AG04449 (cell line): ENCODE measurements at regions not wholly inside any gene's neighbourhood (a gene's known extent, or its start where the extent isn't known, plus 50 kb on each side); places are given as distances from the start of the nearest gene placed in this dataset.
A peak's percentile ranks its signal among the peaks of the same experiment; 100 is the strongest.
"Not testable (repeated sequence)": the region's sequence is repeated elsewhere in the genome, so short reads cannot be mapped to it uniquely, and the experiment has no call there.

Experiments used
- CTCF ChIA-PET: fragments of 350-600 bp; formaldehyde crosslinking; extraction: SDS; loops from one replicate; lab custom pipeline; 2021; ENCODE audit warnings: antibody characterized with exemption; lab: Yijun Ruan, JAX
- POLR2A ChIA-PET: fragments of 400-600, 350-600 bp; formaldehyde crosslinking; extraction: SDS; loops from one replicate; lab custom pipeline; 2020; ENCODE audit warnings: antibody characterized with exemption, inconsistent platforms; lab: Yijun Ruan, JAX
- DNase-seq: peaks from one replicate; pipeline ENCODE4 v3.0.0-alpha.2; 2010; ENCODE audit warnings: low read depth, low spot score
- H3K4me3 ChIP-seq: 2 replicates; pipeline ENCODE4 v1.5.1; 2011; ENCODE audit warnings: low read depth, mild to moderate bottlenecking, control low read depth, low read length
- TF ChIP-seq, protein P1 (sequence below): IDR thresholded peaks from one replicate; pipeline ENCODE4 v1.5.1; 2011; ENCODE audit warnings: mild to moderate bottlenecking, moderate library complexity, low read length, control low read depth, inconsistent platforms; ENCODE audit not compliant: insufficient read depth; ENCODE audit errors: missing control alignments

GRCh38 chr2:91477291-91477690 lies 2785.8 kb downstream of the RPIA start:
- H3K4me3 ChIP-seq, DNase-seq, CTCF ChIA-PET, POLR2A ChIA-PET: not testable (repeated sequence)

DNA sequence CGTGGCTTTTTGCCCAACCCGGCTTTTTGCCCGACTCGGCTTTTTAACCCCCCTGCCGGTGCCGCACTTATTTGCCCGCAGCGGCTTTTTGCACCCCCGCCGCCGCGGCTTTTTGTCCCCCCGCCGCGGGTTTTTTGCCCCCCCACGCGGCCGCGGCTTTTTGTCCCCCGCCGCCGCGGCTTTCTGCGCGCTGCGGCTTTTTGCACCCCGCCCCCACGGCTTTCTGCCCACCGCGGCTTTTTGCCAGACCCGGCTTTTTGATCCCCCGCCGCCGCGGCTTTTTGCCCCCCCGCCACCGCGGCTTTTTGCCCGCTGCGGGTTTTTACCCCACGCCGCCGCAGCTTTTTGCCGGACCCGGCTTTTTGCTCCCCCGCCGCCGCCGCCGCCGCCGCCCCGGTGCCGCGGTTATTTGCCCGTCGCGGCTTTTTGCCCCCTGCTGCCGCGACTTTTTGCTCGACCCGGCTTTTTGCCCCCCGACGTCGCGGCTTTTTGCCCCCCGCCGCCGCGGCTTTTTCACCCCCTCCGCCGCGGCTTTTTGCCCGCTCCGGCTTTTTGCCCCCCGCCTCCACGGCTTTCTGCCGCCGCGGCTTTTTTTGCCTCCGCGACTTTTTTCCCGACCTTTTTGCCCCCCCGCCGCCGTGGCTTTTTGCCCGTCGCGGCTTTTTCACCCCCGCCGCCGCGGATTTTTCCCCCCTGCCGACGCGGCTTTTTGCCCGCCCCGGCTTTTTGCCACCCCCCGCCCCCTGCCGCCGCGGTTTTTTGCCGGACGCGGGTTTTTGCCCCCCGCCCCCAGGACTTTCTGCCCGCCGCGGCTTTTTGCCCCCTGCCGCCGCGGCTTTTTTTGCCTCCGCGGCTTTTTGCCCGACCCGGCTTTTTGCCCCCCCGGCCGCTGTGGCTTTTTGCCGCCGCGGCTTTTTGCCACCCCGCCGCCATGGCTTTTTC lies 2786.5 kb downstream of the RPIA start:
- TF ChIP-seq, protein P1, sequence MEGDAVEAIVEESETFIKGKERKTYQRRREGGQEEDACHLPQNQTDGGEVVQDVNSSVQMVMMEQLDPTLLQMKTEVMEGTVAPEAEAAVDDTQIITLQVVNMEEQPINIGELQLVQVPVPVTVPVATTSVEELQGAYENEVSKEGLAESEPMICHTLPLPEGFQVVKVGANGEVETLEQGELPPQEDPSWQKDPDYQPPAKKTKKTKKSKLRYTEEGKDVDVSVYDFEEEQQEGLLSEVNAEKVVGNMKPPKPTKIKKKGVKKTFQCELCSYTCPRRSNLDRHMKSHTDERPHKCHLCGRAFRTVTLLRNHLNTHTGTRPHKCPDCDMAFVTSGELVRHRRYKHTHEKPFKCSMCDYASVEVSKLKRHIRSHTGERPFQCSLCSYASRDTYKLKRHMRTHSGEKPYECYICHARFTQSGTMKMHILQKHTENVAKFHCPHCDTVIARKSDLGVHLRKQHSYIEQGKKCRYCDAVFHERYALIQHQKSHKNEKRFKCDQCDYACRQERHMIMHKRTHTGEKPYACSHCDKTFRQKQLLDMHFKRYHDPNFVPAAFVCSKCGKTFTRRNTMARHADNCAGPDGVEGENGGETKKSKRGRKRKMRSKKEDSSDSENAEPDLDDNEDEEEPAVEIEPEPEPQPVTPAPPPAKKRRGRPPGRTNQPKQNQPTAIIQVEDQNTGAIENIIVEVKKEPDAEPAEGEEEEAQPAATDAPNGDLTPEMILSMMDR, result no peak
- no peak for DNase-seq
- CTCF ChIA-PET, result no interaction called here

GRCh38 chr2:91478851-91479718 lies 2787.6 kb downstream of the RPIA start:
- POLR2A ChIA-PET, CTCF ChIA-PET, DNase-seq: not testable (repeated sequence)
- peak overlapping the region; percentile 29 for H3K4me3 ChIP-seq

More for the DNA sequence above, 2786.5 kb downstream of the RPIA start:
- POLR2A ChIA-PET, result no interaction called here
- H3K4me3 ChIP-seq, result peak overlapping the region; percentile 34

DNA sequence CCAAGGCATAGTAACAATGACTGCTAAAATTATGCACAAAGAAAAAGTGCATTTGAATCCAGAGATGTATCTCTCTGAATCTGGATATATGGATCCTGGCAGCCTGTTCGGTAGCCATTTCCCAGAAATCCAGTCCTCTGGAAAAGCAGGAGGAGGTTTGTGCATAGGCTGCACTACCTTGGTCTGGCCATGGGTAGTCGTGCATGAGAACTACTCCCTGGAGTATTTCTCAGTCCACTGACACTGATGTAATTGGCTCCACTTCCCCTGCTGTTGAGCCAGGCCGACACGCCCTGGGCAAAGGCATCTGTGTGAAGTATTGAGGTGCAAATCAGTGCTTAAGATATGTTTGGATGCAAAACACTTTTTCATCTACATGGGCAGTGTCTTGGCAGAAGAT lies 2793.8 kb downstream of the RPIA start:
- H3K4me3 ChIP-seq, CTCF ChIA-PET, POLR2A ChIA-PET, DNase-seq: not testable (repeated sequence)

DNA sequence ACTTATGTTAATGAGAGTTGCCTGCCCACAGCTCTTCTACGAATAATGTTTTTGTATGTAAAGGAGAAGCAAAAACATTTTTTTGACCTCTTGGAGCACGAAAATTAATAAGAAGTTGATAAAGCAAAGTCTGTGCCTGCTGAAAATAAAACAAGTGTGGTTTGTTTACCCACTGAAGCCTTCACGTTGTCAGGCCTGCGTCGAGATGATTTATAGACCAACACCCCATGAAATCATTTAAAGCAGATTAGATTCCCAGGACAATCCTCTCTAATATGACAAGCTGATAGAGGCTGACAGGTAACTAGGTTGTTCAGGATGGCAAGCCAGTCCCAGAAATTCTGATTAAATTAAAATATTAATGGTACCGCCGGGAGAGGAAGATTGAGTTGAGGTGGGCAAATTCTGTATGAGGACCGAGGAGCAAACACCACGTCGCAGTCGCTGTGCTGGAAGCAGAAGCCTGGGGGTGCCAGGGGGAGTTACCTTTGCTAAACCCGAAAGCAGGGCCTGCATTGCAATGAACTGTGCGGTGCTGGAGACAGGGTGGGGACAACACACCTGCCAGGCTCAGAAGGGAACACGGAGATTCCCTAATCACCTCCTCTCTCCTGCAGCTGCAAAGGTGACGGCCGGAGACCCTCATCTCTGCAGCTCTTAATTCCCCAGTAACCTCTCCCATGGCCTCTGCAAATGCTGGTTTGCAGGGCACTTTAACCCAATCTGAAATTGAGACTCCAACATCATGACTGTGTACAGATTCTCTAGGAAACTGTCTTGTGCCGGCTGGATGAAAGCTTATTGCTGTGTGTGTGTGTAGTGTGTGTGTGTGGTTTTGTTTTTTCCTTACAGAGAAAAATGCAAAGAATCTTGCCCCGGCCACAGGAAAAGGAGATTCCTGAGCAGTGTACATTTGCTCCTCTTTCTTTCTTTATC lies 2805.9 kb downstream of the RPIA start:
- H3K4me3 ChIP-seq, CTCF ChIA-PET, DNase-seq, POLR2A ChIA-PET: not testable (repeated sequence)

DNA sequence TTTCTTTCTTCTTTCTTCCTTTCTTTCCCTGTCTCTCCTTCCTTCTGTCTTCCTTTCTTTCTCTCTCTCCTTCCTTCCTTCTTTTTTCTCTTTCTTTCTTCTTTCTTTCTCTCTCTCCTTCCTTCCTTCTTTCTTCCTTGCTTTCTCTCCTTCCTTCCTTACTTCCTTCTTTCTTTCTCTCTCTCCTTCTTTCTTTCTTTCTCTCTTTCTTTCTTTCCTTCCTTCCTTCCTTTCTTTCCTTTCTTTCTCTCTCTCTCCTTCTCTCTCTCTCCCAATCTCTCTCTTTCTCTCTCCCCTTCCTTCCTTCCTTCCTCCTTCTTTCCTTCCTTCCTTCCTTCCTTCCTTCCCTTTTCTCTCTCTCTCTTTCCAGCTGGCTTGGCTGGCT lies 2806.6 kb downstream of the RPIA start:
- H3K4me3 ChIP-seq, CTCF ChIA-PET, DNase-seq, POLR2A ChIA-PET: not testable (repeated sequence)

GRCh38 chr2:91498513-91499250 lies 2807.2 kb downstream of the RPIA start:
- H3K4me3 ChIP-seq, DNase-seq, CTCF ChIA-PET, POLR2A ChIA-PET: not testable (repeated sequence)

GRCh38 chr2:91499431-91500050 lies 2808.1 kb downstream of the RPIA start:
- POLR2A ChIA-PET, DNase-seq, H3K4me3 ChIP-seq, CTCF ChIA-PET: not testable (repeated sequence)

DNA sequence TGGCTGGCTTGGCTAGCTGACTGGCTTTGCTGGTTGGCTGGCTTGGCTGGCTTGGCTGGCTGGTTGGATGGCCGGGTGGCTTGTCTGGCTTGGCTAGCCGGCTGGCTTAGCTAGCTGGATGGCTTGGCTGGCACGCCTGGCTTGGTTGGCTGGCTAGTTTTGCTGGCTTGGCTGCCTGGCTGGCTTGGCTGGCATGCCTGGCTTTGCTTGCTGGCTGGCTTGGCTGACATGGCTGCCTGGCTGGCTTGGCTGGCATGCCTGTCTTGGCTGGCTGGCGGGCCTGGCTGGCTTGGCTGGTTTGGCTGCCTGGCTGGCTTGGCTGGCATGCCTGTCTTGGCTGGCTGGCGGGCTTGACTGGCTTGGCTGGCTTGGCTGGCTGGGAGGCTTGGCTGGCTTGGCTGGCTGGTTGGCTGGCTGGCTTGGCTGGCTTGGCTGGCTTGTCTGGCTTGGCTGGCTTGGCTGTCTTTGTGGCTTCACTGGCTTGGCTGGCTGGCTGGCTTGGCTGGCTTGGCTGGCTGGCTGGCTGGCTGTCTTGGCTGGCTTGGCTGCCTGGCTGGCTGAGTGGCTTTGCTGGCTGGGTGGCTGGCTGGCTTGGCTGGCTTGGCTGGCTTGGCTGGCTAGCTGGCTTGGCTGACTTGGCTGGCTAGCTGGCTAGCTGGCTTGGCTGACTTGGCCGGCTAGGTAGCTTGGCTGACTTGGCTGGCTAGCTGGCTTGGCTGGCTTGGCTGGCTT lies 2808.9 kb downstream of the RPIA start:
- DNase-seq, CTCF ChIA-PET: not testable (repeated sequence)

DNA sequence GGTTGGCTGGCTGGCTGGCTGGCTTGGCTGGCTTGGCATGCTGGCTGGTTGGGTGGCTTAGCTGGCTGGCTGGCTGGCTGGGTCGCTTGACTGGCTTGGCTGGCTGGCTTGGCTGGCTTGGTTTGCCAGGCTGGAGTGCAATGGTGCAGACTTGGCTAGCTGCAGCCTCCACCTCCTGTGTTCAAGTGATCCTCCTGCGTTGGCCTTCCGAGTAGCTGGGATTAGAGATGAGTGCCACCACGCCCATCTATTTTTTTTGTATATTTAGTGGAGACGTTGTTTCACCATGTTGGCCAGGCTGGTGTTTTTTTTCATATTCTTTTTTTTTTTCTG lies 2809.5 kb downstream of the RPIA start:
- CTCF ChIA-PET, POLR2A ChIA-PET, DNase-seq, H3K4me3 ChIP-seq: not testable (repeated sequence)

More for the DNA sequence above, 2808.9 kb downstream of the RPIA start:
- POLR2A ChIA-PET, H3K4me3 ChIP-seq: not testable (repeated sequence)

- POLR2A ChIA-PET, result not testable (repeated sequence)
These were observed 2810.1 kb downstream of the RPIA start for GRCh38 chr2:91501481-91502080.

GRCh38 chr2:91503572-91503958 lies 2812.1 kb downstream of the RPIA start:
- H3K4me3 ChIP-seq, POLR2A ChIA-PET, DNase-seq, CTCF ChIA-PET: not testable (repeated sequence)

More at GRCh38 chr2:91501481-91502080, 2810.1 kb downstream of the RPIA start:
- CTCF ChIA-PET, DNase-seq, H3K4me3 ChIP-seq: not testable (repeated sequence)
